Glomerular endothelial cell (primary cell): ENCODE measurements at regions not wholly inside any gene's neighbourhood (a gene's known extent, or its start where the extent isn't known, plus 50 kb on each side); places are given as distances from the start of the nearest gene placed in this dataset.
"Not testable (repeated sequence)": the region's sequence is repeated elsewhere in the genome, so short reads cannot be mapped to it uniquely, and the experiment has no call there.

Experiments
- DNase-seq: peaks from one replicate; pipeline ENCODE4 v3.0.0-alpha.2; 2011; ENCODE audit warnings: low read depth, low spot score; ENCODE audit errors: extremely low read depth

- DNase-seq = no peak
Observed at GRCh38 chr15:96790004-96790403, 459.5 kb downstream of the NR2F2 start.

GRCh38 chr15:96792216-96792615 is 461.7 kb downstream of the NR2F2 start:
- DNase-seq = no peak

GRCh38 chr15:96796841-96797240 is 466.3 kb downstream of the NR2F2 start:
- no peak for DNase-seq

- DNase-seq = no peak
Observed at GRCh38 chr15:96801576-96802150, 471.2 kb downstream of the NR2F2 start.

- no peak for DNase-seq
Observed at GRCh38 chr15:96802611-96803255, 472.2 kb downstream of the NR2F2 start.

GRCh38 chr15:96804754-96805153 is 474.3 kb downstream of the NR2F2 start:
- DNase-seq = no peak

- no peak for DNase-seq
Observed at GRCh38 chr15:96807361-96807760, 476.9 kb downstream of the NR2F2 start.

GRCh38 chr15:96817900-96818299 is 487.4 kb downstream of the NR2F2 start:
- DNase-seq = no peak

GRCh38 chr15:96818861-96819260 is 488.4 kb downstream of the NR2F2 start:
- DNase-seq = no peak

GRCh38 chr15:96827981-96828380 is 497.5 kb downstream of the NR2F2 start:
- no peak for DNase-seq

- DNase-seq = no peak
Observed at GRCh38 chr15:96837241-96837970, 506.9 kb downstream of the NR2F2 start.

GRCh38 chr15:96838081-96838480 is 507.6 kb downstream of the NR2F2 start:
- DNase-seq = no peak

- no peak for DNase-seq
Observed at GRCh38 chr15:96849271-96849900, 518.9 kb downstream of the NR2F2 start.

- DNase-seq = no peak
Observed at GRCh38 chr15:96851613-96852012, 521.1 kb downstream of the NR2F2 start.

GRCh38 chr15:96858694-96859093 is 528.2 kb downstream of the NR2F2 start:
- DNase-seq = no peak

- no peak for DNase-seq
Observed at GRCh38 chr15:96860741-96861140, 530.2 kb downstream of the NR2F2 start.

- DNase-seq = no peak
Observed at GRCh38 chr15:96867992-96868391, 537.5 kb downstream of the NR2F2 start.

GRCh38 chr15:96869122-96869521 is 538.6 kb downstream of the NR2F2 start:
- DNase-seq = no peak

GRCh38 chr15:96869790-96870189 is 539.3 kb downstream of the NR2F2 start:
- DNase-seq = no peak

- DNase-seq = no peak
Observed at GRCh38 chr15:96870580-96870979, 540.1 kb downstream of the NR2F2 start.

GRCh38 chr15:96877442-96877841 is 546.9 kb downstream of the NR2F2 start:
- not testable (repeated sequence) for DNase-seq

GRCh38 chr15:96878129-96878528 is 547.6 kb downstream of the NR2F2 start:
- DNase-seq = no peak
